ENCODE measurements at regions not wholly inside any gene's neighbourhood (a gene's known extent, or its start where the extent isn't known, plus 50 kb on each side); places are given as distances from the start of the nearest gene placed in this dataset.

GRCh38 chr5:147985608-147986007 is 78.2 kb upstream of the SPINK5 start:
- POLR2A ChIA-PET: no interaction called here
- Mint-ChIP-seq H3K27ac (no peak overlapping the region), H3K27me3 (peaks cover 0 to 5% (median 1%) of the 10 kb centered on the region in 5 donors), H3K36me3 (no peaks in the 10 kb centered on the region), H3K4me3 (no peak overlapping the region), H3K4me1 (no peaks in the 10 kb centered on the region), H3K9me3 (peaks cover 0 to 11% (median 0%) of the 10 kb centered on the region in 9 donors)
- DNase-seq: no peak
- ATAC-seq: no peak

DNA sequence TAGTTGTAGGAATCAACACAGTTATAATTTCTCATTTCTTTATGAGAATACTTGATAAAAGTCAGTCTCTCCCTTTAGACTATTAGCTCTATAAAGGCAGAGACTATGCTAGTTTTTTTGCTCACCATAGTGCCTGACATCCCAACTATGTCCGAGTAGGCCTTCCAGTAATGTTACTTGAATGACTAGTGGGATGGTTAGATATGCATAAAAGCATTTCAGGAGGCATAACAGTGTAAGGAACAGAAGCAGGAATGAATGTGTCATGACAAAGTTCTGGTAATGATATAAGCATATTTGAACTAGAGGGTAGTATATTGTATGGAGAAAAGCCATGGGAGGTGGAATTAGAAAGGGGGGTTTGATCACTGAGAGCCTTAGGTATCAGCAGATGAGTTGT is 77.4 kb upstream of the C5orf46 start:
- no peak overlapping the region for H3K4me3 Mint-ChIP-seq
- H3K36me3 Mint-ChIP-seq: peaks cover 0 to under 1% (median 0%) of the 10 kb centered on the region in 3 donors
- H3K4me1 Mint-ChIP-seq: no peaks in the 10 kb centered on the region
- H3K27me3 Mint-ChIP-seq: peaks cover 0 to 5% (median 1%) of the 10 kb centered on the region in 5 donors
- H3K9me3 Mint-ChIP-seq: peaks cover 0 to 11% (median 0%) of the 10 kb centered on the region in 9 donors
- ATAC-seq: no peak
- H3K27ac Mint-ChIP-seq: no peak overlapping the region
- no peak for DNase-seq
- POLR2A ChIA-PET: no interaction called here

- H3K4me1 Mint-ChIP-seq: no peaks in the 10 kb centered on the region
- peaks cover 0 to 11% (median 0%) of the 10 kb centered on the region in 9 donors for H3K9me3 Mint-ChIP-seq
- no peak overlapping the region for H3K4me3 Mint-ChIP-seq
- POLR2A ChIA-PET: no interaction called here
- no peak for DNase-seq
- ATAC-seq: no peak
- no peak overlapping the region for H3K27ac Mint-ChIP-seq
- peaks cover 0 to 5% (median 0%) of the 10 kb centered on the region in 3 donors for H3K36me3 Mint-ChIP-seq
- H3K27me3 Mint-ChIP-seq: peaks cover 0 to 8% (median 0%) of the 10 kb centered on the region in 5 donors
Observed at GRCh38 chr5:147981074-147981473, 74.7 kb upstream of the C5orf46 start.

DNA sequence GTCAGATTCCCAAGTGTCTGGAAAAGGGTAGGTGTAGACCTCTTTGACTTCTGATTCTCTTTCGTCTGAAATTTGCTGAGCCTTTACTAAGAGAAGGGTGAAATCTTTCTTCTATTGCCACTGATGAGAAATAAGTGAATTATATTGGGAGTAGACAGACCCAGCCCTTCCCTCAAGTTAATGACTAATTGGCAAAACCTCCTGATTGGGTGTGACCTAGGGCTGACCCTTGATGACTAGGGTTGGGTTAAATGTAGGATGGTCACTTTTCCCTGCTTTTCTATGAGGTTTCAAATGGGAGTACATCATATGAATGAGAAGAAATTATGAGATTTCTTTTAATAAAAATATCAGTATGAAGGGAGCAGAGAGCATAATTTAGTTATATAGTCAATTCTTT is 73.4 kb upstream of the C5orf46 start:
- POLR2A ChIA-PET: no interaction called here
- DNase-seq: no peak
- no peak overlapping the region for H3K4me3 Mint-ChIP-seq
- no peak for ATAC-seq
- H3K4me1 Mint-ChIP-seq: no peaks in the 10 kb centered on the region
- no peak overlapping the region for H3K27ac Mint-ChIP-seq
- peaks cover 0 to 11% (median 0%) of the 10 kb centered on the region in 9 donors for H3K9me3 Mint-ChIP-seq
- H3K27me3 Mint-ChIP-seq: peaks cover 0 to 8% (median 0%) of the 10 kb centered on the region in 5 donors
- peaks cover 0 to 5% (median 0%) of the 10 kb centered on the region in 3 donors for H3K36me3 Mint-ChIP-seq

GRCh38 chr5:147972076-147972840 is 65.9 kb upstream of the C5orf46 start:
- no peaks in the 10 kb centered on the region for H3K36me3 Mint-ChIP-seq
- no peaks in the 10 kb centered on the region for H3K4me1 Mint-ChIP-seq
- H3K27me3 Mint-ChIP-seq: peaks cover 0 to 8% (median 0%) of the 10 kb centered on the region in 5 donors
- H3K27ac Mint-ChIP-seq: no peak overlapping the region
- ATAC-seq (no peak), DNase-seq (no peak)
- no peak overlapping the region for H3K4me3 Mint-ChIP-seq
- H3K9me3 Mint-ChIP-seq: peaks cover 0 to 4% (median 0%) of the 10 kb centered on the region in 9 donors
- POLR2A ChIA-PET: no interaction called here

GRCh38 chr5:147971472-147971871 is 65.1 kb upstream of the C5orf46 start:
- POLR2A ChIA-PET: no interaction called here
- Mint-ChIP-seq H3K27me3 (peaks cover 0 to 8% (median 0%) of the 10 kb centered on the region in 5 donors), H3K4me1 (no peaks in the 10 kb centered on the region), H3K4me3 (no peak overlapping the region), H3K36me3 (no peaks in the 10 kb centered on the region), H3K27ac (no peak overlapping the region), H3K9me3 (peaks cover 0 to 4% (median 0%) of the 10 kb centered on the region in 9 donors)
- ATAC-seq (no peak), DNase-seq (no peak)

- H3K27me3 Mint-ChIP-seq: peaks cover 0 to 14% (median 7%) of the 10 kb centered on the region in 5 donors
- H3K4me1 Mint-ChIP-seq: no peaks in the 10 kb centered on the region
- H3K36me3 Mint-ChIP-seq: no peaks in the 10 kb centered on the region
- no peak overlapping the region for H3K27ac Mint-ChIP-seq
- no peak for DNase-seq
- POLR2A ChIA-PET: no interaction called here
- peaks cover 0 to 2% (median 0%) of the 10 kb centered on the region in 9 donors for H3K9me3 Mint-ChIP-seq
- no peak overlapping the region for H3K4me3 Mint-ChIP-seq
- ATAC-seq: no peak
Observed at GRCh38 chr5:147968855-147969254, 62.5 kb upstream of the C5orf46 start.

DNA sequence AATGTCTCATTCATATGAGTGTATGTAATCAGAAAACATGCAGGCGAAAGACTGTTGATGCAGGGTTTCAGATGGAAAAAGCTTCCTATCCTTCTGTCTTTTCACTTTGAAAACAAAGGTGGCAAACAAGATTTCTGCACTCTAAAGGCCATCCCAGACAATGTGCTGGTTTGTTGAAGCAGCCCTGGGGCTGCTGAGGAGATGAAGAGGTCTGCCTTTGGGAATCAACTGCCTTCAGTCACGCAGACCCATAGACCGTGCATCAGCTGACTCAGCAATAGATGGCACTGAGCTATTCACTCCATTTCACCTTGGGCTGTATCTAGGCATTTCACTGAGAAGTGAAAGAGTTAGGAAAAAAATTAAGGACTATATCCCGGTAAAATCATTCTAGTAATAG is 60.5 kb upstream of the C5orf46 start:
- ATAC-seq (no peak), DNase-seq (no peak)
- H3K4me3 Mint-ChIP-seq: no peak overlapping the region
- POLR2A ChIA-PET: no interaction called here
- H3K4me1 Mint-ChIP-seq: no peaks in the 10 kb centered on the region
- no peaks in the 10 kb centered on the region for H3K36me3 Mint-ChIP-seq
- H3K27ac Mint-ChIP-seq: no peak overlapping the region
- peaks cover 2 to 21% (median 7%) of the 10 kb centered on the region in 5 donors for H3K27me3 Mint-ChIP-seq
- H3K9me3 Mint-ChIP-seq: peaks cover 0 to 2% (median 0%) of the 10 kb centered on the region in 9 donors

GRCh38 chr5:147966326-147966725 is 60.0 kb upstream of the C5orf46 start:
- DNase-seq: no peak
- POLR2A ChIA-PET: no interaction called here

DNA sequence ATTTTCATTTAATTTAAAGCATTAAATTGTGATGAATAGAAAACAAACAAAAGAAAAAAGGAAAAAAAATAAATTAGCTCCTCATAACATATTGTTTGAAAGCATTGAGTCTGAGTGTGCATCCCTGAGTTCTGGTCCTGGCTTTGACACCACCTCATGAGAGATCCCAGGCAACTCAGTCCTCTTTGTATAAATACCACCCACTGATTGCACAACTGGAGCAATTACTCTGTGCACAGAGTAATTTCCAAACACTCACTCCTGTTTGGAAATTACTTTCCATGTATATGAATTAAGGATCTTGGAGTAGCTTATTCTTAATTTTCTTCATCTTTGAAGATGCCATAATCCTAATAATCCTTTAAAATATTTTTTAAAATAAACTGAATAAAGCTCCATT is 59.4 kb upstream of the C5orf46 start:
- POLR2A ChIA-PET: no interaction called here
- no peak for DNase-seq
- Mint-ChIP-seq H3K4me1 (no peaks in the 10 kb centered on the region), H3K9me3 (peaks cover 0 to 10% (median 3%) of the 10 kb centered on the region in 9 donors), H3K27me3 (peaks cover 2 to 21% (median 11%) of the 10 kb centered on the region in 5 donors), H3K27ac (no peak overlapping the region), H3K36me3 (no peaks in the 10 kb centered on the region), H3K4me3 (no peak overlapping the region)
- no peak for ATAC-seq

More at GRCh38 chr5:147966326-147966725, 60.0 kb upstream of the C5orf46 start:
- ATAC-seq: no peak
- Mint-ChIP-seq H3K4me3 (no peak overlapping the region), H3K36me3 (no peaks in the 10 kb centered on the region), H3K9me3 (peaks cover 0 to 5% (median 2%) of the 10 kb centered on the region in 9 donors), H3K27me3 (peaks cover 2 to 21% (median 10%) of the 10 kb centered on the region in 5 donors), H3K27ac (peak overlapping the region in 1 of 10 donors; percentile 60), H3K4me1 (no peaks in the 10 kb centered on the region)

GRCh38 chr5:147963948-147964693 is 57.8 kb upstream of the C5orf46 start:
- H3K36me3 Mint-ChIP-seq: no peaks in the 10 kb centered on the region
- DNase-seq (no peak), ATAC-seq (no peak)
- no peak overlapping the region for H3K27ac Mint-ChIP-seq
- H3K4me3 Mint-ChIP-seq: no peak overlapping the region
- H3K4me1 Mint-ChIP-seq: no peaks in the 10 kb centered on the region
- H3K27me3 Mint-ChIP-seq: peaks cover 2 to 21% (median 11%) of the 10 kb centered on the region in 5 donors
- peaks cover 0 to 10% (median 3%) of the 10 kb centered on the region in 9 donors for H3K9me3 Mint-ChIP-seq
- POLR2A ChIA-PET: no interaction called here

- ATAC-seq (no peak), DNase-seq (no peak)
- Mint-ChIP-seq H3K4me3 (no peak overlapping the region), H3K27ac (no peak overlapping the region), H3K27me3 (peaks cover 2 to 21% (median 11%) of the 10 kb centered on the region in 5 donors), H3K36me3 (no peaks in the 10 kb centered on the region), H3K9me3 (peaks cover 0 to 10% (median 3%) of the 10 kb centered on the region in 9 donors), H3K4me1 (no peaks in the 10 kb centered on the region)
- POLR2A ChIA-PET: no interaction called here
Observed at GRCh38 chr5:147963436-147963835, 57.1 kb upstream of the C5orf46 start.

- Mint-ChIP-seq H3K4me3 (no peak overlapping the region), H3K27ac (no peak overlapping the region), H3K4me1 (no peaks in the 10 kb centered on the region), H3K27me3 (peaks cover 2 to 21% (median 11%) of the 10 kb centered on the region in 5 donors), H3K36me3 (no peaks in the 10 kb centered on the region), H3K9me3 (peaks cover 0 to 10% (median 3%) of the 10 kb centered on the region in 9 donors)
- ATAC-seq (no peak), DNase-seq (no peak)
- POLR2A ChIA-PET: no interaction called here
Observed at GRCh38 chr5:147961208-147961749, 54.9 kb upstream of the C5orf46 start.
